Calu3 (cell line): ENCODE measurements at regions not wholly inside any gene's neighbourhood (a gene's known extent, or its start where the extent isn't known, plus 50 kb on each side); places are given as distances from the start of the nearest gene placed in this dataset.

ENCODE experiments used
- BruUV-seq: library from RNA; stranded (reverse); fragments of 400-500 nt; replicated peaks from 2 replicates; lab custom pipeline; 2021; lab: Mats Ljungman, UMichigan
- CTCF ChIA-PET: fragments of 300-600 bp; sonication (Branson Sonifier 250); formaldehyde crosslinking; loops from one replicate; lab custom pipeline; 2022; ENCODE audit warnings: antibody characterized with exemption; lab: Charles Lee
- DNase-seq: peaks from one replicate; pipeline ENCODE4 v3.0.0; 2022
- H3K27ac Mint-ChIP-seq: one replicate; pipeline ENCODE4 v1.8.0; 2022; ENCODE audit warnings: mixed read lengths; ENCODE audit not compliant: unreplicated experiment
- H3K27me3 Mint-ChIP-seq: one replicate; pipeline ENCODE4 v1.8.0; 2022; ENCODE audit warnings: mixed read lengths; ENCODE audit not compliant: unreplicated experiment
- H3K36me3 Mint-ChIP-seq: one replicate; pipeline ENCODE4 v1.8.0; 2022; ENCODE audit warnings: mild to moderate bottlenecking, moderate library complexity, mixed read lengths; ENCODE audit not compliant: insufficient read depth, unreplicated experiment
- H3K4me1 Mint-ChIP-seq: one replicate; pipeline ENCODE4 v1.8.0; 2022; ENCODE audit warnings: mild to moderate bottlenecking, low read depth, mixed read lengths; ENCODE audit not compliant: unreplicated experiment
- H3K4me3 Mint-ChIP-seq: one replicate; pipeline ENCODE4 v1.8.0; 2022; ENCODE audit warnings: mild to moderate bottlenecking, low read depth, moderate library complexity, mixed read lengths; ENCODE audit not compliant: unreplicated experiment
- H3K9me3 Mint-ChIP-seq: one replicate; pipeline ENCODE4 v1.8.0; 2022; ENCODE audit warnings: low read depth, mixed read lengths; ENCODE audit not compliant: unreplicated experiment
- CTCF ChIP-seq: fragments of 200-600 bp; IDR thresholded peaks from one replicate; pipeline ENCODE4 v1.8.0; 2022; ENCODE audit warnings: antibody characterized with exemption; ENCODE audit not compliant: unreplicated experiment
- intact Hi-C: fragments of 100-400 bp; cut with micrococcal nuclease; formaldehyde crosslinking; loops from one replicate; pipeline ENCODE4 v1.10.0; 2022; ENCODE audit not compliant: unreplicated experiment

DNA sequence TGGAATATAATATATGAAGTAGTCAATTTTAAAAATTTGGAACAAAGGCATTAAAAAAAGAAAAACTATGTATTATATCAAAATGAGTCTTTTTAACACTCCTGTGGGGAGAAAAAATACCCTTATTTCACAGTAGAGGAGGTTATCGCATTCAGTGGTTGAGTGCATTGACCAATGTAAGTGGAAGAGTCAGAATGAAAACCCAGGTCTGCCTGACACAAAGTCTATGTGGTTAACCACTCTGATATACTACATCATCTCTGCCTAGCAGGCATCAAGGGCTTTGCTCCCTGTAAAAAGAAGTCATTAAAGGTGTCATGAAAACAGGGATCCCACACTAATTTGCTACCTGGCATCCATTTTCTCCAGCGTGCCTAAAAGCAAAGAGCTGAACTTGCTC lies 417.2 kb upstream of the C9orf72 start:
- intact Hi-C loops, result no loop called here
- BruUV-seq, result no TSS peak
- H3K36me3 Mint-ChIP-seq, result no peaks in the 10 kb centered on the region
- DNase-seq, result no peak
- H3K4me1 Mint-ChIP-seq, result no peaks in the 10 kb centered on the region
- CTCF ChIA-PET, result interaction anchor here (0.6 kb wide), 1 partner anchor 419 kb away, joined by 3 read pairs; no protein-coding TSS in a partner anchor
- H3K27me3 Mint-ChIP-seq, result peaks cover 12% of the 10 kb centered on the region
- no peak overlapping the region for H3K27ac Mint-ChIP-seq
- TF ChIP-seq CTCF, result no peak
- H3K4me3 Mint-ChIP-seq, result no peak overlapping the region
- no peaks in the 10 kb centered on the region for H3K9me3 Mint-ChIP-seq

GRCh38 chr9:27991221-27991620 lies 417.9 kb upstream of the C9orf72 start:
- H3K4me3 Mint-ChIP-seq, result no peak overlapping the region
- H3K9me3 Mint-ChIP-seq, result no peaks in the 10 kb centered on the region
- no TSS peak for BruUV-seq
- TF ChIP-seq CTCF, result no peak
- no peak overlapping the region for H3K27ac Mint-ChIP-seq
- H3K27me3 Mint-ChIP-seq, result peaks cover 5% of the 10 kb centered on the region
- H3K4me1 Mint-ChIP-seq, result no peaks in the 10 kb centered on the region
- DNase-seq, result no peak
- CTCF ChIA-PET, result no interaction called here
- intact Hi-C loops, result no loop called here
- no peaks in the 10 kb centered on the region for H3K36me3 Mint-ChIP-seq

DNA sequence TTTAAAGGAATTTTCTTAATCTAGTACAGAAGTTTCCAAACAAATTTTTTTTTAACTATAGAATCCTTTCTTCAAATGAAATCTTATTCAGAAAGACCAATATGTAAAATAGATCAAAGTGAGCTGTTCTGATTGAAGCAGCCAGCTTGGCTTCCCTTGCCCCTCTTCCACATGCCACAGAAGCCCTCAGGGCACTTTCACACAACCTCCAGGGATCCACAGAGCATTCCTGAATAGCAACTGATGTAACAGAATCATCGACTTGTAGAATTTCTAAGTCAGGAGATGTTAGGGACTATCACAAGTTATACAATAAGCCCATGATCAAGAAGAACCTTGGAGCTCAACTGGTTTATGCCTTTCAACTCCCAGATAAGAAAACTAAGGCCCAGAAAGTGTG lies 427.8 kb upstream of the C9orf72 start:
- BruUV-seq, result no TSS peak
- CTCF ChIA-PET, result no interaction called here
- H3K27ac Mint-ChIP-seq, result no peak overlapping the region

DNA sequence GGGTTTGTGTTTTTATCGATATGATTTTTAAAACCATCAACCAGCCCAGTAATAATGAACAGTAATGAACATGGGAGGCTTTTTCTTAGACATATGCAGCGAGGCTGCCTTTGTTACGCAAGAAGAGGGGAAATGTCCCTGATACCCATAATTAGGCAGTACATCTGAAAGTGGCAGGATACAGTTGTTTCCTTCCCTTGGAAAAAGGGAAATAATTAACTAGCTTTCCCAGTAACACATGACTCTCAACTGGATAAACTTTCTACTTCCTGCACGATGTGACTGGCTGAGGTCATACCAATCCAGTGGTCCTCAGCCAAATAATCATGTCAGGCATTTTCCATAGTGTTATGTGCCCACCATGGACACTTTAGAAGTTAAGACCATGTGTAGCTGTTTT lies 431.6 kb upstream of the C9orf72 start:
- H3K27me3 Mint-ChIP-seq, result no peaks in the 10 kb centered on the region
- DNase-seq, result no peak
- CTCF ChIA-PET, result no interaction called here
- no peaks in the 10 kb centered on the region for H3K4me1 Mint-ChIP-seq
- no peaks in the 10 kb centered on the region for H3K9me3 Mint-ChIP-seq
- H3K27ac Mint-ChIP-seq, result no peak overlapping the region
- no peak for TF ChIP-seq CTCF
- intact Hi-C loops, result no loop called here
- no peak overlapping the region for H3K4me3 Mint-ChIP-seq
- H3K36me3 Mint-ChIP-seq, result no peaks in the 10 kb centered on the region
- no TSS peak for BruUV-seq

More for the DNA sequence above, 427.8 kb upstream of the C9orf72 start:
- intact Hi-C loops, result no loop called here
- H3K27me3 Mint-ChIP-seq, result no peaks in the 10 kb centered on the region
- no peaks in the 10 kb centered on the region for H3K4me1 Mint-ChIP-seq
- no peaks in the 10 kb centered on the region for H3K36me3 Mint-ChIP-seq
- no peaks in the 10 kb centered on the region for H3K9me3 Mint-ChIP-seq
- no peak overlapping the region for H3K4me3 Mint-ChIP-seq
- no peak for DNase-seq
- no peak for TF ChIP-seq CTCF

DNA sequence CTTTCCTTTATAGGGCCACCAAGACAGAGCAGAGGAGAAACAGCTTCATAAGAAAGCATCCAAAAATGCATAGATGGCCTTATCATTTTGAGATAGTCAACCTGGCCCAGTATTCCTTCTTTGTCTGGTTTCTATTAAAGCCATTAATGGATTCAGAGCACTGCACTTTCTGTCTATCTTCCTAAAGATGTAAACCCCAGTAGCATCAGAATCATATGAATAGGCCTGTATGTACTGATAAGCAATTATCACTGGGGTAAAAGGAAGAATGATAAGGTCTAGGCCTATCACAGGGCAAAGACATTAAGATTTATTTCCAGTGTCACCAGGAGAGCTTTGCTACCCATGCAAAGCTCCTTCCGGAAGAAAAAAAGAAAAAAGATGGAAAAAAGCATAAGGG lies 432.5 kb upstream of the C9orf72 start:
- H3K27ac Mint-ChIP-seq, result no peak overlapping the region
- no peaks in the 10 kb centered on the region for H3K27me3 Mint-ChIP-seq
- H3K9me3 Mint-ChIP-seq, result no peaks in the 10 kb centered on the region
- H3K36me3 Mint-ChIP-seq, result no peaks in the 10 kb centered on the region
- CTCF ChIA-PET, result no interaction called here
- H3K4me3 Mint-ChIP-seq, result no peak overlapping the region
- no peak for DNase-seq
- no peak for TF ChIP-seq CTCF
- intact Hi-C loops, result no loop called here
- BruUV-seq, result no TSS peak
- H3K4me1 Mint-ChIP-seq, result no peaks in the 10 kb centered on the region
